Ishikawa (cell line): ENCODE measurements at regions not wholly inside any gene's neighbourhood (a gene's known extent, or its start where the extent isn't known, plus 50 kb on each side); places are given as distances from the start of the nearest gene placed in this dataset.

Experiments used
- CEBPB ChIP-seq: IDR thresholded peaks from 2 replicates; pipeline ENCODE4 v1.6.1; 2012
- CREB1 ChIP-seq: IDR thresholded peaks from 2 replicates; pipeline ENCODE4 v1.6.1; 2012; ENCODE audit warnings: low read depth
- EGR1 ChIP-seq: IDR thresholded peaks from 2 replicates; pipeline ENCODE4 v1.6.1; 2012
- EP300 ChIP-seq: IDR thresholded peaks from 2 replicates; pipeline ENCODE4 v1.6.1; 2012; ENCODE audit warnings: borderline replicate concordance
- FOXM1 ChIP-seq: IDR thresholded peaks from 2 replicates; pipeline ENCODE4 v1.6.1; 2012; ENCODE audit warnings: low read depth, borderline replicate concordance
- MAX ChIP-seq: IDR thresholded peaks from 2 replicates; pipeline ENCODE4 v1.6.1; 2012
- NFIC ChIP-seq: IDR thresholded peaks from 2 replicates; pipeline ENCODE4 v1.6.1; 2012
- RAD21 ChIP-seq: IDR thresholded peaks from 2 replicates; pipeline ENCODE4 v1.6.1; 2012; ENCODE audit warnings: low read depth
- TAF1 ChIP-seq: IDR thresholded peaks from 2 replicates; pipeline ENCODE4 v1.6.1; 2012; ENCODE audit warnings: low read depth, mild to moderate bottlenecking
- TCF12 ChIP-seq: IDR thresholded peaks from 2 replicates; pipeline ENCODE4 v1.6.1; 2012; ENCODE audit warnings: low read depth
- TEAD4 ChIP-seq: IDR thresholded peaks from 2 replicates; pipeline ENCODE4 v1.6.1; 2012
- USF1 ChIP-seq: IDR thresholded peaks from 2 replicates; pipeline ENCODE4 v1.6.1; 2012
- YY1 ChIP-seq: IDR thresholded peaks from 2 replicates; pipeline ENCODE4 v1.6.1; 2012; ENCODE audit warnings: low read depth
- ZBTB7A ChIP-seq: IDR thresholded peaks from 2 replicates; pipeline ENCODE4 v1.6.1; 2012; ENCODE audit warnings: low read depth
- TF ChIP-seq, protein P1 (sequence below): IDR thresholded peaks from 2 replicates; pipeline ENCODE4 v1.6.1; 2012; ENCODE audit warnings: low read depth, mild to moderate bottlenecking

DNA sequence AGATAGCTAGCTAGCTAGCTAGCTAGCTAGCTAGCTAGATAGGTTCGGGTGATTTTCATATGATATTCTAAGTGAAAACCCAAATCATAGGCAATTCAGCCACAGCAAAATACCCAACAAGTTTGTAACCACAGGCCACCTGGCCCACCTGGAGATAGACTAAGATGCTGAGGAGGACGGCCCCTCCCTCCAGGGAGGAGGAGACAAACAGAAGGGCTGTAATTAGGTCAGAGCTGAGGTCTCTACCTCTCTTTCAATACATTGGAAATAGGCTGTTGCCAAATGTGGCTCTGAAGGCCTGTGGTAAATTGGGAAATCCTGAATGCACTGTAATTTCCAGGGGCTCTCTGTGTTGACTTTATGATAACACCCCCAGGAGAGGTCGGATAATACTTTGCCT is 382.2 kb downstream of the FGF9 start:
- no peak for TF ChIP-seq TCF12

GRCh38 chr13:22055259-22055658 is 384.4 kb downstream of the FGF9 start:
- no peak for TF ChIP-seq ZBTB7A
- TF ChIP-seq MAX: no peak
- TF ChIP-seq TEAD4: peak; percentile 84
- TF ChIP-seq EGR1: no peak
- TF ChIP-seq, protein P1, sequence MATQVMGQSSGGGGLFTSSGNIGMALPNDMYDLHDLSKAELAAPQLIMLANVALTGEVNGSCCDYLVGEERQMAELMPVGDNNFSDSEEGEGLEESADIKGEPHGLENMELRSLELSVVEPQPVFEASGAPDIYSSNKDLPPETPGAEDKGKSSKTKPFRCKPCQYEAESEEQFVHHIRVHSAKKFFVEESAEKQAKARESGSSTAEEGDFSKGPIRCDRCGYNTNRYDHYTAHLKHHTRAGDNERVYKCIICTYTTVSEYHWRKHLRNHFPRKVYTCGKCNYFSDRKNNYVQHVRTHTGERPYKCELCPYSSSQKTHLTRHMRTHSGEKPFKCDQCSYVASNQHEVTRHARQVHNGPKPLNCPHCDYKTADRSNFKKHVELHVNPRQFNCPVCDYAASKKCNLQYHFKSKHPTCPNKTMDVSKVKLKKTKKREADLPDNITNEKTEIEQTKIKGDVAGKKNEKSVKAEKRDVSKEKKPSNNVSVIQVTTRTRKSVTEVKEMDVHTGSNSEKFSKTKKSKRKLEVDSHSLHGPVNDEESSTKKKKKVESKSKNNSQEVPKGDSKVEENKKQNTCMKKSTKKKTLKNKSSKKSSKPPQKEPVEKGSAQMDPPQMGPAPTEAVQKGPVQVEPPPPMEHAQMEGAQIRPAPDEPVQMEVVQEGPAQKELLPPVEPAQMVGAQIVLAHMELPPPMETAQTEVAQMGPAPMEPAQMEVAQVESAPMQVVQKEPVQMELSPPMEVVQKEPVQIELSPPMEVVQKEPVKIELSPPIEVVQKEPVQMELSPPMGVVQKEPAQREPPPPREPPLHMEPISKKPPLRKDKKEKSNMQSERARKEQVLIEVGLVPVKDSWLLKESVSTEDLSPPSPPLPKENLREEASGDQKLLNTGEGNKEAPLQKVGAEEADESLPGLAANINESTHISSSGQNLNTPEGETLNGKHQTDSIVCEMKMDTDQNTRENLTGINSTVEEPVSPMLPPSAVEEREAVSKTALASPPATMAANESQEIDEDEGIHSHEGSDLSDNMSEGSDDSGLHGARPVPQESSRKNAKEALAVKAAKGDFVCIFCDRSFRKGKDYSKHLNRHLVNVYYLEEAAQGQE: no peak
- no peak for TF ChIP-seq NFIC
- TF ChIP-seq CREB1: no peak

DNA sequence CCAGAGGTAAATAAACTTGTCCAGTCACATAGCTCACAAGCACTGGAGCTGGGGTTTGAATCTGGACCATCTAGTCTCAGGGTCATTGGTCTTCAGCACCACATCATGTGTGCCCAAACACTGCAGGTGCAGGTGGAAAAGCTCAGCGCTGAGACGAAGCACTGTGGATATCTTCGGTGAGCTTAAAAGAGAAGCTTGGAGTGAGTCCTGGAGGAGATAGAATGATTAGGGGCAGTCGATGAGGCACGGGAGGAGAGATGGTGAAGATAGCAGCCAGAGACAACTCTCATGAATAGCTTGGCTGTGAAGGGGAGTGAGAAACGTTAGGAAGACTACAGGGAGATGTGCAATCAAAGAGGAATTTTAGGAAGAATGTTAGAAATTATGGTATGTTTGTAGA is 389.3 kb downstream of the FGF9 start:
- TF ChIP-seq TCF12: no peak
- no peak for TF ChIP-seq CEBPB
- TF ChIP-seq EP300: no peak
- TF ChIP-seq CREB1: no peak
- no peak for TF ChIP-seq MAX
- TF ChIP-seq NFIC: no peak
- TF ChIP-seq TEAD4: no peak

- TF ChIP-seq NFIC (no peak), RAD21 (0 out of 2 replicates have a peak, but pooled peaks have one; percentile 4), USF1 (no peak), TEAD4 (no peak)
These were observed 390.5 kb downstream of the FGF9 start for GRCh38 chr13:22061371-22061805.

- TF ChIP-seq EP300: no peak
- no peak for TF ChIP-seq CEBPB
- no peak for TF ChIP-seq YY1
- TF ChIP-seq FOXM1: no peak
- TF ChIP-seq, protein P1: no peak
- no peak for TF ChIP-seq TAF1
- TF ChIP-seq NFIC: no peak
- TF ChIP-seq CREB1: no peak
- TF ChIP-seq TEAD4: no peak
These were observed 391.0 kb downstream of the FGF9 start for GRCh38 chr13:22061806-22062391.

- no peak for TF ChIP-seq NFIC
- TF ChIP-seq TCF12: no peak
- no peak for TF ChIP-seq USF1
- no peak for TF ChIP-seq EGR1
- no peak for TF ChIP-seq TAF1
- TF ChIP-seq ZBTB7A: no peak
- no peak for TF ChIP-seq EP300
- TF ChIP-seq CEBPB: no peak
- no peak for TF ChIP-seq MAX
- no peak for TF ChIP-seq CREB1
- TF ChIP-seq FOXM1: no peak
- TF ChIP-seq TEAD4: no peak
- TF ChIP-seq, protein P1: no peak
These were observed 391.8 kb downstream of the FGF9 start for GRCh38 chr13:22062478-22063205.
